Lung (tissue), 11 donors: ENCODE measurements at regions not wholly inside any gene's neighbourhood (a gene's known extent, or its start where the extent isn't known, plus 50 kb on each side); places are given as distances from the start of the nearest gene placed in this dataset.

Experiments used
- ATAC-seq: fragments of 200-7000 bp; cut with Tn5 transposase; one replicate; pipeline ENCODE4 v1.9.1; 2020; ENCODE audit warnings: moderate number of reproducible peaks; ENCODE audit not compliant: insufficient read depth, low FRiP score
- DNase-seq, 3 donors: peaks; one replicate each; pipeline ENCODE4 v3.0.0-alpha.2; 2013 to 2017
- H3K27ac ChIP-seq, 2 donors: one replicate each; pipeline ENCODE4 v1.5.1; 2013; ENCODE audit warnings: mild to moderate bottlenecking in 2 of 2, moderate library complexity in 2 of 2, control low read depth in 1 of 2, inconsistent platforms in 1 of 2, low read depth in 1 of 2, low read length in 1 of 2
- H3K27me3 ChIP-seq, 3 donors: one replicate each; pipeline ENCODE4 v1.5.1; 2013; ENCODE audit warnings: low read length in 2 of 3; ENCODE audit not compliant: control insufficient read depth in 3 of 3, insufficient read depth in 3 of 3
- H3K36me3 ChIP-seq, 4 donors: one replicate each; pipeline ENCODE4 v1.5.1; 2013; ENCODE audit warnings: low read length in 4 of 4, mild to moderate bottlenecking in 1 of 4, moderate library complexity in 1 of 4; ENCODE audit not compliant: control insufficient read depth in 4 of 4, insufficient read depth in 4 of 4
- H3K4me1 ChIP-seq, 5 donors: one replicate each; pipeline ENCODE4 v1.5.1; 2013; ENCODE audit warnings: low read length in 5 of 5, mild to moderate bottlenecking in 2 of 5, moderate library complexity in 1 of 5; ENCODE audit not compliant: control insufficient read depth in 5 of 5, insufficient read depth in 5 of 5
- H3K4me3 ChIP-seq: one replicate; pipeline ENCODE4 v1.5.1; 2013; ENCODE audit warnings: mild to moderate bottlenecking, control low read depth, moderate library complexity
- H3K9ac ChIP-seq, 2 donors: one replicate each; pipeline ENCODE4 v1.5.1; 2013; ENCODE audit warnings: low read length in 2 of 2, control low read depth in 1 of 2; ENCODE audit not compliant: insufficient read depth in 1 of 2
- H3K9me3 ChIP-seq, 4 donors: one replicate each; pipeline ENCODE4 v1.5.1; 2013; ENCODE audit warnings: low read length in 3 of 4, mild to moderate bottlenecking in 1 of 4, moderate library complexity in 1 of 4; ENCODE audit not compliant: control insufficient read depth in 4 of 4, insufficient read depth in 3 of 4
- CTCF ChIP-seq: IDR thresholded peaks from 2 replicates; pipeline ENCODE4 v1.5.1; 2012; ENCODE audit warnings: mild to moderate bottlenecking; ENCODE audit errors: control extremely low read depth, extremely low read depth
- WGBS, 2 donors: extraction: QIAGEN DNeasy Blood & Tissue Kit; methylation state at CpG; one replicate each; pipeline ENCODE4 v1.1.7; 2013; 5-methylcytosine and 5-hydroxymethylcytosine counted together
- donor health status: control.
- donor health status: control.
- donor health status: Bipolar disorder and iron deficiency.
- donor health status: healthy.
- donor health status: DM: yes; HTN: yes; CAD: no.

GRCh38 chr10:9222917-9223316, 1168.4 kb downstream of the GATA3 start:
- no peak overlapping the region for H3K9ac ChIP-seq
- H3K4me3 ChIP-seq, result no peak overlapping the region
- DNase-seq (no peak), ATAC-seq (no peak)
- peaks cover 0 to 2% (median 0%) of the 10 kb centered on the region in 3 donors for H3K27me3 ChIP-seq
- H3K27ac ChIP-seq, result no peak overlapping the region
- WGBS, 2 donors, result 85 to 91% methylated on average over 3 of the region's 3 CpGs
- no peak for TF ChIP-seq CTCF
- no peaks in the 10 kb centered on the region for H3K36me3 ChIP-seq
- H3K9me3 ChIP-seq, result no peaks in the 10 kb centered on the region
- no peaks in the 10 kb centered on the region for H3K4me1 ChIP-seq

- Histone ChIP-seq H3K27ac (no peak overlapping the region), H3K4me1 (no peaks in the 10 kb centered on the region), H3K9me3 (peaks cover 0 to 2% (median 0%) of the 10 kb centered on the region in 4 donors), H3K9ac (no peak overlapping the region), H3K4me3 (no peak overlapping the region), H3K27me3 (peaks cover 0 to 4% (median 0%) of the 10 kb centered on the region in 3 donors), H3K36me3 (no peaks in the 10 kb centered on the region)
- ATAC-seq (no peak), DNase-seq (no peak)
- no peak for TF ChIP-seq CTCF
- 83 to 88% methylated on average over 7 of the region's 7 CpGs for WGBS, 2 donors
These were observed 1173.3 kb downstream of the GATA3 start for GRCh38 chr10:9227679-9228365.

- TF ChIP-seq CTCF, result no peak
- no peak for ATAC-seq
- H3K9me3 ChIP-seq, result peaks cover 0 to 2% (median 0%) of the 10 kb centered on the region in 4 donors
- no peaks in the 10 kb centered on the region for H3K4me1 ChIP-seq
- DNase-seq, result no peak
- no peak overlapping the region for H3K9ac ChIP-seq
- 88 to 92% methylated on average over 1 of the region's 1 CpG for WGBS, 2 donors
- peaks cover 0 to 4% (median 0%) of the 10 kb centered on the region in 3 donors for H3K27me3 ChIP-seq
- H3K27ac ChIP-seq, result no peak overlapping the region
- no peak overlapping the region for H3K4me3 ChIP-seq
- no peaks in the 10 kb centered on the region for H3K36me3 ChIP-seq
These were observed 1174.3 kb downstream of the GATA3 start for GRCh38 chr10:9228771-9229170.

DNA sequence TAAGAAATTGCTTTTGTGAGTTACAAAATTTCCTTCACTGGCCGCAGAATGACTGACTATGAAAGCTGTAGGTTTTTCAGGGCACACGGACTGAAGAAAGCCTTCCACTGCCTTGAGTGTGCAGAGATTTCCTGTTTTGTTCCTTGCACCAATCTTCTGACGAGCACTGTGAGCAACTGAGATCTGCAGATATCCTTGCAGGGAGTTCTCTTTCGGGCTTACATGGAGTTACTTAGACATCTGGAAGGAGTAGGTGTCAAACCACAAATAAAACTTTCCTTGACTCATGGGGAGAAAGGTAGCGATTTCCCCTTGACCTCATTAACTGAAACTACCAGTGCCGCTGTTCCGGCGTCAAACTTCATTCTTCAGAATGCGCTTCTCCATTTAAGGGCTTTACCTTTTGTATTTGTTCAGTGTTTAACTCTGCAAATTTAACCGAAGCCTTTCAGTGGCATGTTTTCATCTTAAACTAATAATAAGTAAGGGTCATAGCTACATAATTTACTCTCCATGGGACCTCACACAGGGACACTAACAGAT, 1175.3 kb downstream of the GATA3 start:
- H3K4me3 ChIP-seq, result no peak overlapping the region
- DNase-seq, result no peak
- ATAC-seq, result no peak
- peaks cover 0 to 2% (median 0%) of the 10 kb centered on the region in 4 donors for H3K9me3 ChIP-seq
- H3K9ac ChIP-seq, result no peak overlapping the region
- no peak for TF ChIP-seq CTCF
- no peaks in the 10 kb centered on the region for H3K4me1 ChIP-seq
- WGBS, 2 donors, result 54 to 61% methylated on average over 10 of the region's 10 CpGs
- H3K27me3 ChIP-seq, result peaks cover 0 to 6% (median 0%) of the 10 kb centered on the region in 3 donors
- no peaks in the 10 kb centered on the region for H3K36me3 ChIP-seq
- H3K27ac ChIP-seq, result no peak overlapping the region
